ENCODE measurements at regions not wholly inside any gene's neighbourhood (a gene's known extent, or its start where the extent isn't known, plus 50 kb on each side); places are given as distances from the start of the nearest gene placed in this dataset.

DNA sequence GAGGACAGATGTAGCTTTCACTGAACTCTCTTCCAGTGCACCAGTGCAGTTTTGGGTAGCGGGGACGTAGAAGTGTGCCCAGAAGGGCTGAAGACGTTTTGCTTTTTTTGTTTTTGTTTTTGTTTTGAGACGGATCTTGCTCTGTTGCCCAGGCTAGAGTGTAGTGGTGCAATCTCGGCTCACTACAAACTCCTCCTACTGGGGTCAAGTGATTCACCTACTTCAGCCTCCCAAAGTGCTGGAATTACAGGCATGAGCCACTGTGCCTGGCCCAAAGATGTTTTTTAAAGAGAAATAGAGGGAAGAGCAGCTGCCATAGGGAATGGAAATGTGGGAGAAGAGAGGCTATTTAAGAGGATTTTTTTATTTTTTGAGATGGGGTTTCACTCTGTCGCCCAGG lies 74.4 kb upstream of the ACSL1 start:
- no peak for TF ChIP-seq POLR2A (IDR thresholded peaks at IDR 0.05; ENCODE audit: low read depth, low read length)
- no peak for TF ChIP-seq TAF1 (IDR thresholded peaks at IDR 0.05; ENCODE audit: low read depth, low read length)
- no peak for TF ChIP-seq POLR2AphosphoS5 (IDR thresholded peaks at IDR 0.05; ENCODE audit: low read depth, low read length)

Data from GM12891 (cell line).